GM18951 (cell line): ENCODE measurements at regions not wholly inside any gene's neighbourhood (a gene's known extent, or its start where the extent isn't known, plus 50 kb on each side); places are given as distances from the start of the nearest gene placed in this dataset.

Experiments used
- POLR2A ChIP-seq: IDR thresholded peaks from 4 replicates; pipeline ENCODE4 v1.6.1; 2011; ENCODE audit warnings: mild to moderate bottlenecking; ENCODE audit not compliant: insufficient read length, insufficient read depth; ENCODE audit errors: extremely low read depth
- in situ Hi-C: fragments of 300-500 bp; cut with MboI; formaldehyde crosslinking; loops from one replicate; pipeline ENCODE4 v1.12.0; 2022; ENCODE audit warnings: low sequenced_read_pairs, mixed read lengths, inconsistent platforms; ENCODE audit not compliant: unreplicated experiment

DNA sequence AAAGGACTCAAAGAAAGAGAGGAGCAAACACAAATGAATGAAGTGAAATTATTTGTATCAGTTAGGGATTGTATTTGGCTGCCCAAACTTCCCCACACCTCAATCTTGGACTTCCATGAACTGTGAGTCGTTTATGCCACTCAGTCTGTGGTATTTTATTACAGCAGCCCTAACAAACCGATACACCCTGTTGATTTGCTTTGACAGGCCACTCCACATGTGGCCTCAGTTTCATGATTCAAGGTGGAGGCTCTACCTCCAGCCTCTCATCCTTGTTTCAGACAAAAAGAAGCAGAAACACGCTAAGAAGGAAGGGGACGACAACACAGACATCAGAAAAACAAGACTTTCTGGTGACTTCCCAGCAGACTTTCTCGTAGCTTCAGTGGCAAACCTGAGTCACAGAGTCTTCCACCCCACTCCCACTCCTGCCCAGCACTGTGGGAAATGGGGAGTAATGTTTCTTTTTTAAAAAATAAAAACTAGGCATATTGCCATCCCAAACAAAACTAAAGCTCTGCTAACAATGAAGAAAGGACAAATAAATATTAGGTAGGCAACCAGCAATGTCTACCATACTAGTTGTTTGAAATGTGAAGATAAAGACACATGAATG is 52.2 kb upstream of the ABCA1 start:
- in situ Hi-C loops: no loop called here
- no peak for TF ChIP-seq POLR2A

DNA sequence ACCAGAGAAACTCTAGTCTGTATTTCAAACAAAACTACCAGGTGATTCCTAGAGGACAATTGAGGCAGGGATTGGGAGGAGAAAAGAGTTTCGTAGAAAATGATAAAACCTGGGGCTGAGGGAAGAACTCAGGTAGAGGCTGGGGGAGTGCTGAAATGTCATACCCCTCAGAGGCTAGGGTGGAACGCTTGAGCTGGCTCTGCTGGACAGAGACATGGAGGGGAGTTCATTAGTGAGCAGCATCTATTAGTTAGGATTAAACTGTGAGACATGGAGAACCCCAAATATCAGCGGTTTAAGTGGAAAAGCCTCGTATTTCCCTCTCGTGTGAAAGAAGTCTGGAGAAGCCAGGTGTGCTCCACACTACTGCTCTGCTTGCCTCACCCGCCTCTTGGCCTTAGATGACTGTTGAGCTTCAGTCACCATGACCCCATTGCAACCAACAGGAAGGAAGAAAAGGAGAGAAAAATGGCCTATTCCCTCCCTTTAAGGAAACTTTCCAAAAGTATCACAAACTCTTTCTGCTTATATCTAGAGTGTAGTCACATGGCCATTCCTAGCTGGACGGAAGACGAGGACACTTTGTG is 53.7 kb upstream of the ABCA1 start:
- in situ Hi-C loops: no loop called here
- no peak for TF ChIP-seq POLR2A

- in situ Hi-C loops: no loop called here
- TF ChIP-seq POLR2A: no peak
Observed at GRCh38 chr9:104982543-104982942, 54.6 kb upstream of the ABCA1 start.

- in situ Hi-C loops: no loop called here
Observed at GRCh38 chr9:104983491-104983890, 55.5 kb upstream of the ABCA1 start.

DNA sequence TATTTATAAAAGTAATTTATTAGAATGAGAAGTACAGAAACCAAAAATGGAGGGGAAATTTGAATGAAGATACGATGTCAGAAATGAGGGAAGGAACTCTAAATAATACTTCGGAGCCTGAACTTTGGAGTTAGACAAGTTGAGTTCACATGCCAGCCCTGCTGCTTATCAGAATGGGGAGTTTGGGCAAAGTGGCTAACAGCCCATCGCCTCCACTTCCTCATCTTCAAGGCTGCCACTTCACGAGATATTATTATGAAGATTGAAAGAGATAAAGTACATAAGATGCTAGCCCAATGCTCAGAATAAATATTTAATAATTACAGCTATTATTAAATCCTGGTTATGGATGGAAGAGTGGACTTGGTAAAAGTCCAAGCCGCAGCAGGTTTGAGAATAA is 56.2 kb upstream of the ABCA1 start:
- TF ChIP-seq POLR2A: no peak
- in situ Hi-C loops: no loop called here

More at GRCh38 chr9:104983491-104983890, 55.5 kb upstream of the ABCA1 start:
- no peak for TF ChIP-seq POLR2A

- in situ Hi-C loops: no loop called here
- TF ChIP-seq POLR2A: no peak
Observed at GRCh38 chr9:104984542-104984941, 56.6 kb upstream of the ABCA1 start.

- TF ChIP-seq POLR2A: no peak
- in situ Hi-C loops: no loop called here
Observed at GRCh38 chr9:104984948-104985347, 57.0 kb upstream of the ABCA1 start.

GRCh38 chr9:104986096-104986495 is 58.1 kb upstream of the ABCA1 start:
- in situ Hi-C loops: no loop called here
- no peak for TF ChIP-seq POLR2A

DNA sequence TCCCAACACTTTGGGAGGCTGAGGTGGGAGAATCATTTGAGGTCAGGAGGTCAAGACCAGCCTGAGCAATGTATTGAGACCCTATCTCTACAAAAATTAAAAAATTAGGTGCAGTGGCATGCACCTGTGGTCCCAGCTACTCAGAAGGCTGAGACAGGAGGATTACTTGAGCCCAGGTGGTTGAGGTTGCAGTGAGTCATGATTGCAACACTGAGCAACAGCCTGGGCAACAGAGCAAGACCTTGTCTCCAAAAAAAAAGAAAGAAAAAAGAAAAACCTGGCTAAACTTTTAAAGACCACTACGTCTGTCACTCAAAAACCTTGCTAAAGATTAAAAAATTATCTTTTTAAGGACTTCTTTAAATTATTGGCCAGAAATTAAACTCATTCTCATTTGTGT is 59.8 kb upstream of the ABCA1 start:
- TF ChIP-seq POLR2A: no peak
- in situ Hi-C loops: no loop called here

- TF ChIP-seq POLR2A: no peak
- in situ Hi-C loops: no loop called here
Observed at GRCh38 chr9:104988539-104988938, 60.6 kb upstream of the ABCA1 start.

DNA sequence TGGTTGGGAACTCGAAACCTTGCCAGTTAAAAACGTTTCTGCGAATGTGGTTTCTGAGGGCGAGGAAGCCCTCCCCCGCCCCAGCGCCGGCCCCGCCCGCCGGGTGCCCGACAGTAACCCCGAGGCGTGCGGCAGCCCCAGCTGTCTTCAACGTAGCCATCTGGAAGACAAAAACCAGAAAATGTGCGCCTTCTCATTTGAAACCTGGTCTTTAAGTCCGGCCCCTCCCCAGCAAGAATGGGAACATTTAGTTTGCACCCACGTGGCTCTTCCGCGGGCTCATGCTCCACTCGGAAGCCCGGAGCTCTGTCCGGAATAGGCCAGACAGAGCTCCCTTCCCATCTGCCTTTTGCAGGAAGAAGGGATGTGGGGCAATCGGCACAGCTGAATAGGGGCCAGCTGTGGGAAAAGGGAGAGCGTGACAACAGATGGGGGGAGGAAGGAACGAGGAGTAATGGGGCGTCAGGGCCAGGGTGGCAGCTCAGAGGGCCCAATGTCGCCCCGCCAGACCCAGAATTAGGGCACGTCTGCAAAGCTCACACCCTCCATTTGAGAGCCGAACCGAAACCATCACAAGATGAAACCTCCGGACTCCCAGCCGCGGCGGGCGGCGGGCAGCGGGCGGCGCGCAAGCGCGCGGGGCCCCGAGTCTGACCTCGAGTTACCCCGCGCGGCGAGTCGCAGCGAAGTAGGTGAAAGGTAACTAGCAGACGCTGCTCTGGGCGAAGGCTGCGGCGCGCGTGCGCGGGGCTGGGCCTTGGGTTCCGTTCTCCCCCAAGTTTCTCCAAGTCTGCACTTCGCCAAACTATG is 63.4 kb upstream of the ABCA1 start:
- TF ChIP-seq POLR2A: no peak
- in situ Hi-C loops: no loop called here

- TF ChIP-seq POLR2A: no peak
- in situ Hi-C loops: no loop called here
Observed at GRCh38 chr9:104992659-104993058, 64.7 kb upstream of the ABCA1 start.

GRCh38 chr9:104993291-104993963 is 65.5 kb upstream of the ABCA1 start:
- TF ChIP-seq POLR2A: no peak
- in situ Hi-C loops: no loop called here
